NT2/D1 (cell line): ENCODE measurements at regions not wholly inside any gene's neighbourhood (a gene's known extent, or its start where the extent isn't known, plus 50 kb on each side); places are given as distances from the start of the nearest gene placed in this dataset.

Experiments used
- SUZ12 ChIP-seq: IDR thresholded peaks from 2 replicates; pipeline ENCODE4 v1.6.1; 2011; ENCODE audit not compliant: insufficient read length, insufficient read depth; ENCODE audit errors: extremely low read depth
- YY1 ChIP-seq: IDR thresholded peaks from 2 replicates; pipeline ENCODE4 v1.6.1; 2011; ENCODE audit not compliant: insufficient read length, insufficient read depth
- ZNF274 ChIP-seq: IDR thresholded peaks from 2 replicates; pipeline ENCODE4 v1.6.1; 2011; ENCODE audit warnings: mild to moderate bottlenecking, low read depth, low read length

GRCh38 chr6:14451594-14452374, 334.2 kb downstream of the CD83 start:
- no peak for TF ChIP-seq ZNF274
- no peak for TF ChIP-seq YY1
- no peak for TF ChIP-seq SUZ12
